CD14-positive monocyte (primary cell): ENCODE measurements at regions not wholly inside any gene's neighbourhood (a gene's known extent, or its start where the extent isn't known, plus 50 kb on each side); places are given as distances from the start of the nearest gene placed in this dataset.

Experiments
- DNase-seq, 3 donors: peaks; one replicate each; pipeline ENCODE4 v3.0.0-alpha.2; 2011 to 2022
- H2AFZ ChIP-seq: 2 replicates; pipeline ENCODE4 v1.6.0; 2012; ENCODE audit warnings: mild to moderate bottlenecking, low read depth, low read length, inconsistent platforms; ENCODE audit not compliant: insufficient read depth, poor library complexity, severe bottlenecking
- H3K27ac ChIP-seq, 2 donors: 1 replicate in 1 of 2; 2 replicates in 1 of 2; pipeline ENCODE4 v1.5.1; 2012 to 2013; ENCODE audit warnings: low read length in 2 of 2, control low read depth in 1 of 2, inconsistent platforms in 1 of 2, low read depth in 1 of 2, mild to moderate bottlenecking in 1 of 2
- H3K27me3 ChIP-seq, 2 donors: one replicate each; pipeline versions ENCODE4 v1.6.0 to v1.6.1; 2011 to 2013; ENCODE audit warnings: low read length in 2 of 2; ENCODE audit not compliant: control insufficient read depth in 2 of 2, insufficient read depth in 2 of 2
- H3K36me3 ChIP-seq, 2 donors: replicated peaks in 1 of 2; 1 replicate in 1 of 2; 2 replicates in 1 of 2; pipeline versions ENCODE4 v1.5.1 to v1.6.1; 2012 to 2013; ENCODE audit warnings: low read length in 2 of 2, control low read depth in 1 of 2, inconsistent platforms in 1 of 2, mild to moderate bottlenecking in 1 of 2; ENCODE audit not compliant: insufficient read depth in 2 of 2, control insufficient read depth in 1 of 2
- H3K4me1 ChIP-seq, 2 donors: 1 replicate in 1 of 2; 2 replicates in 1 of 2; pipeline versions ENCODE4 v1.5.1 to v1.6.1; 2012 to 2013; ENCODE audit warnings: low read length in 2 of 2, control low read depth in 1 of 2, inconsistent platforms in 1 of 2, mild to moderate bottlenecking in 1 of 2, moderate library complexity in 1 of 2; ENCODE audit not compliant: insufficient read depth in 2 of 2, control insufficient read depth in 1 of 2
- H3K4me2 ChIP-seq: replicated peaks from 2 replicates; pipeline ENCODE3; 2012; ENCODE audit warnings: low read length, moderate library complexity, mild to moderate bottlenecking; ENCODE audit not compliant: poor library complexity, severe bottlenecking; ENCODE audit errors: extremely low read depth
- H3K4me3 ChIP-seq, 3 experiments: fragments of 200-600 bp in 1 of 3; sonication (generic) in 1 of 3; replicated peaks in 1 of 3; 1 replicate in 2 of 3; 2 replicates in 1 of 3; pipeline ENCODE4 v1.5.1; 2011 to 2013; ENCODE audit warnings: low read length in 3 of 3, mild to moderate bottlenecking in 3 of 3, control low read depth in 2 of 3, low read depth in 2 of 3, inconsistent platforms in 1 of 3, moderate library complexity in 1 of 3
- H3K79me2 ChIP-seq: 2 replicates; pipeline ENCODE4 v1.6.0; 2012; ENCODE audit warnings: mild to moderate bottlenecking, control low read depth, inconsistent platforms, low read length, moderate library complexity; ENCODE audit not compliant: insufficient read depth
- H3K9ac ChIP-seq: 2 replicates; pipeline ENCODE4 v1.6.0; 2017; ENCODE audit warnings: low read length, mild to moderate bottlenecking; ENCODE audit not compliant: insufficient read depth, poor library complexity, severe bottlenecking
- H3K9me3 ChIP-seq, 2 donors: replicated peaks in 1 of 2; 1 replicate in 1 of 2; 2 replicates in 1 of 2; pipeline versions ENCODE4 v1.5.1 to v1.6.1; 2012 to 2013; ENCODE audit warnings: low read length in 2 of 2, control low read depth in 1 of 2; ENCODE audit not compliant: control insufficient read depth in 1 of 2, insufficient read depth in 1 of 2
- H4K20me1 ChIP-seq: 2 replicates; pipeline ENCODE4 v1.6.0; 2012; ENCODE audit warnings: mild to moderate bottlenecking, low read length, control low read depth, moderate library complexity; ENCODE audit not compliant: insufficient read depth
- H3K27ac Mint-ChIP-seq, 7 donors: one replicate each; pipeline ENCODE4 v1.8.0; 2020; ENCODE audit warnings: mild to moderate bottlenecking in 7 of 7, mixed read lengths in 7 of 7, moderate library complexity in 6 of 7, inconsistent platforms in 2 of 7
- H3K27me3 Mint-ChIP-seq, 3 donors: one replicate each; pipeline ENCODE4 v1.8.0; 2021 to 2022; ENCODE audit warnings: low read depth in 3 of 3, mild to moderate bottlenecking in 3 of 3, mixed read lengths in 3 of 3, moderate library complexity in 3 of 3, inconsistent platforms in 1 of 3
- H3K36me3 Mint-ChIP-seq, 2 donors: one replicate each; pipeline ENCODE4 v1.8.0; 2020; ENCODE audit warnings: mixed read lengths in 2 of 2, inconsistent platforms in 1 of 2, mild to moderate bottlenecking in 1 of 2
- H3K4me1 Mint-ChIP-seq: one replicate; pipeline ENCODE4 v1.8.0; 2020; ENCODE audit warnings: mild to moderate bottlenecking, mixed read lengths
- H3K4me3 Mint-ChIP-seq, 2 donors: one replicate each; pipeline ENCODE4 v1.8.0; 2020; ENCODE audit warnings: mild to moderate bottlenecking in 2 of 2, mixed read lengths in 2 of 2, moderate library complexity in 1 of 2
- H3K9me3 Mint-ChIP-seq, 7 donors: one replicate each; pipeline ENCODE4 v1.8.0; 2020 to 2022; ENCODE audit warnings: mixed read lengths in 7 of 7, mild to moderate bottlenecking in 6 of 7, moderate library complexity in 6 of 7, inconsistent platforms in 2 of 7
- CTCF ChIP-seq: fragments of 200-600 bp; IDR thresholded peaks from one replicate; pipeline ENCODE4 v1.8.0; 2022; ENCODE audit warnings: antibody characterized with exemption, mild to moderate bottlenecking
- WGBS: methylation state at CpG from one replicate; pipeline ENCODE4 v1.1.5; 2013; ENCODE audit warnings: missing lambda C conversion rate; ENCODE audit not compliant: insufficient coverage; 5-methylcytosine and 5-hydroxymethylcytosine counted together
- intact Hi-C, 2 donors: fragments of 100-400 bp; cut with micrococcal nuclease; formaldehyde crosslinking; loops; one replicate each; pipeline versions ENCODE4 v1.15.0 to v1.15.1; 2023

GRCh38 chr5:145218982-145219381 is 616.2 kb downstream of the PRELID2 start:
- H2AFZ ChIP-seq = no peak overlapping the region
- H3K4me1 ChIP-seq = no peaks in the 10 kb centered on the region
- Mint-ChIP-seq H3K4me1 (no peaks in the 10 kb centered on the region), H3K36me3 (no peaks in the 10 kb centered on the region), H3K4me3 (no peak overlapping the region), H3K9me3 (peaks cover 0 to 7% (median 2%) of the 10 kb centered on the region in 7 donors), H3K27ac (no peak overlapping the region), H3K27me3 (peaks cover 0 to 1% (median 0%) of the 10 kb centered on the region in 3 donors)
- H3K27ac ChIP-seq = no peak overlapping the region
- H3K4me3 ChIP-seq = no peak overlapping the region
- H3K79me2 ChIP-seq = no peaks in the 10 kb centered on the region
- no peaks in the 10 kb centered on the region for H3K9me3 ChIP-seq
- H3K36me3 ChIP-seq = no peaks in the 10 kb centered on the region
- no peak for DNase-seq
- no peaks in the 10 kb centered on the region for H3K27me3 ChIP-seq
- no peaks in the 10 kb centered on the region for H4K20me1 ChIP-seq
- intact Hi-C loops = no loop called here
- no peak for TF ChIP-seq CTCF
- H3K9ac ChIP-seq = no peak overlapping the region
- no peak overlapping the region for H3K4me2 ChIP-seq
- WGBS = no CpG with 5 or more reads among the region's 1 CpG

GRCh38 chr5:145218019-145218418 is 617.1 kb downstream of the PRELID2 start:
- H3K4me3 ChIP-seq = no peak overlapping the region
- no peaks in the 10 kb centered on the region for H3K4me1 Mint-ChIP-seq
- WGBS = 83% methylated on average over 2 of the region's 3 CpGs
- no peak overlapping the region for H2AFZ ChIP-seq
- no peaks in the 10 kb centered on the region for H3K36me3 ChIP-seq
- H3K4me3 Mint-ChIP-seq = no peak overlapping the region
- no peaks in the 10 kb centered on the region for H3K36me3 Mint-ChIP-seq
- H3K9me3 ChIP-seq = peaks cover 0 to 3% of the 10 kb centered on the region in 2 donors
- intact Hi-C loops = no loop called here
- H3K9ac ChIP-seq = no peak overlapping the region
- H3K27me3 ChIP-seq = no peaks in the 10 kb centered on the region
- no peak overlapping the region for H3K27ac ChIP-seq
- no peak for TF ChIP-seq CTCF
- no peaks in the 10 kb centered on the region for H3K79me2 ChIP-seq
- no peak for DNase-seq
- H3K4me2 ChIP-seq = no peak overlapping the region
- H3K9me3 Mint-ChIP-seq = peaks cover 0 to 8% (median 3%) of the 10 kb centered on the region in 7 donors
- H3K27ac Mint-ChIP-seq = no peak overlapping the region
- no peaks in the 10 kb centered on the region for H3K4me1 ChIP-seq
- no peaks in the 10 kb centered on the region for H4K20me1 ChIP-seq
- peaks cover 0 to 1% (median 0%) of the 10 kb centered on the region in 3 donors for H3K27me3 Mint-ChIP-seq
